ENCODE measurements at regions not wholly inside any gene's neighbourhood (a gene's known extent, or its start where the extent isn't known, plus 50 kb on each side); places are given as distances from the start of the nearest gene placed in this dataset.

GRCh38 chr5:163622799-163623198 lies 117.4 kb downstream of the MAT2B start:
- no peak for DNase-seq (ENCODE audit: low read depth)

- no peak for DNase-seq (ENCODE audit: low read depth)
These were observed 118.1 kb downstream of the MAT2B start for GRCh38 chr5:163623524-163623923.

GRCh38 chr5:163623986-163624385 lies 118.6 kb downstream of the MAT2B start:
- DNase-seq (ENCODE audit: low read depth) = no peak

GRCh38 chr5:163624431-163624830 lies 119.0 kb downstream of the MAT2B start:
- no peak for DNase-seq (ENCODE audit: low read depth)

GRCh38 chr5:163626904-163627434 lies 121.5 kb downstream of the MAT2B start:
- no peak for DNase-seq (ENCODE audit: low read depth)

- no peak for DNase-seq (ENCODE audit: low read depth)
These were observed 126.4 kb downstream of the MAT2B start for GRCh38 chr5:163631856-163632255.

- DNase-seq (ENCODE audit: low read depth) = no peak
These were observed 128.6 kb downstream of the MAT2B start for GRCh38 chr5:163633926-163634460.

GRCh38 chr5:163635631-163636030 lies 130.2 kb downstream of the MAT2B start:
- DNase-seq (ENCODE audit: low read depth) = no peak

GRCh38 chr5:163642904-163643303 lies 137.5 kb downstream of the MAT2B start:
- DNase-seq (ENCODE audit: low read depth) = no peak

GRCh38 chr5:163645421-163646416 lies 140.3 kb downstream of the MAT2B start:
- DNase-seq (ENCODE audit: low read depth) = no peak

GRCh38 chr5:163649514-163649913 lies 144.1 kb downstream of the MAT2B start:
- DNase-seq (ENCODE audit: low read depth) = no peak

- no peak for DNase-seq (ENCODE audit: low read depth)
These were observed 148.1 kb downstream of the MAT2B start for GRCh38 chr5:163653526-163653925.

GRCh38 chr5:163658702-163659567 lies 153.5 kb downstream of the MAT2B start:
- DNase-seq (ENCODE audit: low read depth) = no peak

GRCh38 chr5:163659568-163659902 lies 154.1 kb downstream of the MAT2B start:
- no peak for DNase-seq (ENCODE audit: low read depth)

GRCh38 chr5:163660486-163660885 lies 155.1 kb downstream of the MAT2B start:
- no peak for DNase-seq (ENCODE audit: low read depth)

- DNase-seq (ENCODE audit: low read depth) = no peak
These were observed 155.9 kb downstream of the MAT2B start for GRCh38 chr5:163661360-163661759.

GRCh38 chr5:163670036-163670435 lies 164.6 kb downstream of the MAT2B start:
- no peak for DNase-seq (ENCODE audit: low read depth)

- DNase-seq (ENCODE audit: low read depth) = no peak
These were observed 171.7 kb downstream of the MAT2B start for GRCh38 chr5:163677092-163677491.

GRCh38 chr5:163682234-163682633 lies 176.8 kb downstream of the MAT2B start:
- no peak for DNase-seq (ENCODE audit: low read depth)

- DNase-seq (ENCODE audit: low read depth) = no peak
These were observed 182.0 kb downstream of the MAT2B start for GRCh38 chr5:163687414-163687813.

GRCh38 chr5:163692091-163692490 lies 186.7 kb downstream of the MAT2B start:
- no peak for DNase-seq (ENCODE audit: low read depth)

- peak; percentile 3 for DNase-seq (ENCODE audit: low read depth)
These were observed 190.6 kb downstream of the MAT2B start for GRCh38 chr5:163695830-163696578.
